Duodenal mucosa (tissue), 2 donors: ENCODE measurements at regions not wholly inside any gene's neighbourhood (a gene's known extent, or its start where the extent isn't known, plus 50 kb on each side); places are given as distances from the start of the nearest gene placed in this dataset.
"Not testable (repeated sequence)": the region's sequence is repeated elsewhere in the genome, so short reads cannot be mapped to it uniquely, and the experiment has no call there.

Source experiments
- H3K27ac ChIP-seq: one replicate; pipeline ENCODE4 v1.7.0; 2013; ENCODE audit warnings: low read depth, low read length
- H3K27me3 ChIP-seq, 2 donors: one replicate each; pipeline ENCODE4 v1.7.0; 2013; ENCODE audit warnings: low read length in 2 of 2, control low read depth in 1 of 2; ENCODE audit not compliant: insufficient read depth in 2 of 2, control insufficient read depth in 1 of 2
- H3K36me3 ChIP-seq, 2 donors: one replicate each; pipeline ENCODE4 v1.7.0; 2013; ENCODE audit warnings: low read length in 2 of 2, control low read depth in 1 of 2; ENCODE audit not compliant: insufficient read depth in 2 of 2, control insufficient read depth in 1 of 2
- H3K4me1 ChIP-seq, 2 donors: one replicate each; pipeline ENCODE4 v1.7.0; 2013; ENCODE audit warnings: low read length in 2 of 2, control low read depth in 1 of 2; ENCODE audit not compliant: insufficient read depth in 2 of 2, control insufficient read depth in 1 of 2
- H3K4me3 ChIP-seq, 2 donors: one replicate each; pipeline ENCODE4 v1.7.0; 2013; ENCODE audit warnings: low read length in 2 of 2, low read depth in 1 of 2
- H3K9ac ChIP-seq, 2 donors: one replicate each; pipeline ENCODE4 v1.7.0; 2013; ENCODE audit warnings: low read length in 2 of 2, low read depth in 1 of 2
- H3K9me3 ChIP-seq, 2 donors: one replicate each; pipeline ENCODE4 v1.7.0; 2013; ENCODE audit warnings: low read length in 2 of 2, control low read depth in 1 of 2; ENCODE audit not compliant: control insufficient read depth in 1 of 2

DNA sequence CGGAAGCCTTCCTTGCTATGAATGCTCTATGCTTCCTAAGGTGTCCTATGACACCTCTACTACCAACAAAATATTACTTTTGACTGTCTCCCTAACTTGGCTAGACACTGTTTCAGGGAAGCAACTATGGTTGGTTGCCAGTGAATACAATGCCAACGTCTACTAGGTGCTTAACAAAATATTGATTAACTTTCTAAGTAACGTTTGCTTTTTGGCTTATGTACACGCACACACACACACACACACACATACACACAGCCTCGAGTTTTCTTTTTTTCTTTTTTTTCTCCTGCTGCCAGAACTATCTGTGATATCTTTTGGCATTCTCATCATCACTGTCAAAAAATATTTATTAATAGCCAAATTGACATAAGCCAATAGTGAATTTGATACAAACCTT is 864.0 kb downstream of the PLA2G4A start:
- Histone ChIP-seq H3K27me3 (no peaks in the 10 kb centered on the region), H3K36me3 (no peaks in the 10 kb centered on the region), H3K9me3 (peaks cover 0 to 8% of the 10 kb centered on the region in 2 donors), H3K9ac (no peak overlapping the region), H3K27ac (no peak overlapping the region), H3K4me3 (no peak overlapping the region), H3K4me1 (no peaks in the 10 kb centered on the region)

DNA sequence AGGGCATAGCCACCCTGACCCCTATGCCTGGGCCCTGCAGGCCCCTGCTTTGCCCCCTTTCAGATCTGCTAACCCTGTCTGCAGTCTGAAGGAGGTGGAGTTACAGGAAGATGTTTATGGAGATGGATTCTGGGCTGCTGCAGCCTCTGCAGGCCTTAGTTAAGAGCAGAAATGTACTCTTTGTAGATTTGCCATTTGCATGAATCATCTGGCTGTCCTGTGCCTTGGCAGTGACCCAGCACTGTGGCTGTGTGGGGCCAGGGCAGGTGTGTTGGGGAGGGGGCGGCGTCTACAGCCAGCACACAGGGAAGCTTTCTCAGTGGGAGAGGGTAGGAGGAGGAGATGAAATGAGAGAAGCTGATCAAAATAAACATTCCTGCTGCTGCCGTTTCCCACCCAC is 867.3 kb downstream of the PLA2G4A start:
- no peaks in the 10 kb centered on the region for H3K4me1 ChIP-seq
- H3K27me3 ChIP-seq, result no peaks in the 10 kb centered on the region
- no peaks in the 10 kb centered on the region for H3K9me3 ChIP-seq
- no peak overlapping the region for H3K4me3 ChIP-seq
- no peak overlapping the region for H3K27ac ChIP-seq
- no peaks in the 10 kb centered on the region for H3K36me3 ChIP-seq
- no peak overlapping the region for H3K9ac ChIP-seq

DNA sequence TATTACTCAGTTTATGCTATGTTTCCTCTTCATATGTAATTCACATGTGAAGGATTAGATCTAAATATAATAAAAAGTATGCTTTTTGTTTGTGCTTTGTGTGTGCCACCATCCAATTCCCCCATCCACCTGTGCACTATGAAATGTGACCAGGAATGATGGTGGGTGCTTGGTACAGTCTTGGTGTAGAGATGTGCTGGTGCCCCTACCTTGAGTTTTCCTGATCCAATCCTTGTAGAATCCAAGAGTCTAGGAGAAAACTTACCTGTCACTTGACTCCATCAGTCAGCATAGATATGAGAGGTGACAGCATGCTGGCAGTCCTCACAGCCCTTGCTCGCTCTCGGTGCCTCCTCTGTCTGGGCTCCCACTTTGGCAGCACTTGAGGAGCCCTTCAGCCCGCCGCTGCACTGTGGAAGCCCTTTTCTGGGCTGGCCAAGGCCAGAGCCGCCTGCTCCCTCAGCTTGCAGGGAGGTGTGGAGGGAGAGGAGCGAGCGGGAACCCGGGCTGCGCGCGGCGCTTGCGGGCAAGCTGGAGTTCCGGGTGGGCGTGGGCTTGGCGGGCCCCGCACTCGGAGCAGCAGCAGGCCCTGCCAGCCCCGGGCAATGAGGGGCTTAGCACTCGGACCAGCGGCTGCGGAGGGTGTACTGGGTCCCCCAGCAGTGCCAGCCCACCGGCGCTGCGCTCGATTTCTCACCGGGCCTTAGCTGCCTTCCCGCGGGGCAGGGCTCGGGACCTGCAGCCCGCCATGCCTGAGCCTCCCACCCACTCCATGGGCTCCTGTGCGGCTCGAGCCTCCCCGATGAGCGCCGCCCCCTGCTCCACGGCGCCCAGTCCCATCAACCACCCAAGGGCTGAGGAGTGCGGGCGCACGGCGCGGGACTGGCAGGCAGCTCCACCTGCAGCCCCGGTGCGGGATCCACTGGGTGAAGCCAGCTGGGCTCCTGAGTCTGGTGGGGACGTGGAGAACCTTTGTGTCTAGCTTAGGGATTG is 874.7 kb downstream of the PLA2G4A start:
- H3K36me3 ChIP-seq, H3K4me1 ChIP-seq, H3K27me3 ChIP-seq, H3K9me3 ChIP-seq, H3K9ac ChIP-seq, H3K27ac ChIP-seq, H3K4me3 ChIP-seq: not testable (repeated sequence)

DNA sequence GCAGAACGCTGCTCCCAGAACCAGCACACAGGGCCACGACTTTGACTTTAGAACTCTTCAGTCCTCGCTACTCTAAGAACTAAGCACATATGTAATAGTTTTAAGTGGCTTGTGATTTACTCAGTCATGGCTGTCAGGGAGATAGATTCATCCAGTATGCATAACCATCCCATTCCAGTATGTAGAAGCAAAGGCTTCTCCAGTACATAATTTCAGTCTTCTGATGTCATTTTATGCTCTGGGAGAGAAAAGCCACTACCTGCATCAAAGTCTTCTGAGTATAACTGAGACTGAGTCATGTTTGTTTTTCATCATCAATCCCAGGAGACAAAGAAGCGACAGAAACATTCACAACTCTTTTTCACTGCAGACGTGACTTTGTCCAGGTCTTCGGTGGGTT is 885.7 kb downstream of the PLA2G4A start:
- no peaks in the 10 kb centered on the region for H3K9me3 ChIP-seq
- H3K9ac ChIP-seq, result no peak overlapping the region
- no peaks in the 10 kb centered on the region for H3K4me1 ChIP-seq
- no peaks in the 10 kb centered on the region for H3K36me3 ChIP-seq
- H3K27ac ChIP-seq, result no peak overlapping the region
- H3K27me3 ChIP-seq, result no peaks in the 10 kb centered on the region
- H3K4me3 ChIP-seq, result no peak overlapping the region

DNA sequence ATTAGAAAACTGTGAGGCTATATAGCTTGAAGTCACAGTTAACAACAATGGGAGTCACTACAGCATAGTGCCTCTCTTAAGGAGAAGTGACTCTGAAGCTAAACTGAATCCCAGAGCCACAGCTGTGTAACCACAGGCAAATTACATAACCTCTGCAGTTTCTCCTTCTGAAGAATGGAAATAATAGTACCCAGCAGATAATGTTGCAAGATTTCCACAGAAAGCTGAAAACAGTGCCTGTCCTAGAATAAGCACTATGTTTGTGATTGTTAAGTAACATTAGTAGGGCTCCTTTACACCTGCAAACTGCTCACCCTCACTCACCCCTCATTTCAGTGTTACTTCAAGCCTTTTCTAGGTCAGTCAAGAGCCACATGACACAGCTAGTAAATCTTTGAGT is 886.7 kb downstream of the PLA2G4A start:
- H3K9ac ChIP-seq, result no peak overlapping the region
- no peaks in the 10 kb centered on the region for H3K27me3 ChIP-seq
- no peaks in the 10 kb centered on the region for H3K36me3 ChIP-seq
- H3K4me3 ChIP-seq, result no peak overlapping the region
- no peaks in the 10 kb centered on the region for H3K9me3 ChIP-seq
- H3K27ac ChIP-seq, result no peak overlapping the region
- H3K4me1 ChIP-seq, result no peaks in the 10 kb centered on the region

DNA sequence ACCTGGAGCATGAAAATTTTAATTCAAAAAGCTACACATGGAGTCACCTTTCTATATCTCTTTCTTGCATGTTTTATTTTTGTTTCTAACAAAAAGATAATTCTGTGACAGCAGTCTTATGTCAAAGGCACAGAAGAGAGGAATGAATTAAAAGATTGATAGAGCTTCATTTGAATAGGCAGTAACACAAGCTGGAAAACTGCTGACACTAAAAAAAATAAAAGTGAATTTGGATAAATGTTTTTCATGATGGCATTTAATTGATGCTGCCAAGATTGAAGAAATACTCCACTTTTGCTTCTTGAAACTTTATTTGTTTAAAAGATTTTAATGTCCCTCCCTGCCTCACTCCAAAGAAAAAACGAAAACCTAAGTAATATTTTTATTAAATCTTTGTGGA is 887.4 kb downstream of the PLA2G4A start:
- Histone ChIP-seq H3K36me3 (no peaks in the 10 kb centered on the region), H3K4me3 (no peak overlapping the region)

DNA sequence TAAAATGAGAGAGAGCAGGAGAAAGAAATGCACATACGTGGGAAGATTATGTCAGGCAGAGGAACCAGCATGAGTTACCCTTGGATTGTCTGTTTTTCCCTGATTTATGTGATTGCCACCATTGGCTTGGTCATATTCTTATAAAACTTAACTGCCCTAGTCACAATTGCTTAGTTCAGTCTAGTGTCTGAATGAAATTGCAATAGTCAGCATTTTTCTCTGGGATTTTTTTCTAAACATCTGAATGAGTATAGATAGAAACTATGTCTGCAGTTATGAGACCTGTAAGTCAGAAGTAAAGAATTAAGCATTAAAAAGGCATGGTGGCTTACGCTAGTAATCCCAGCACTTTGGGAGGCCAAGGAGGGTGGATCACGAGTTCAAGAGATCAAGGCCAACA is 889.8 kb downstream of the PLA2G4A start:
- Histone ChIP-seq H3K27ac (no peak overlapping the region), H3K4me1 (no peaks in the 10 kb centered on the region), H3K27me3 (no peaks in the 10 kb centered on the region), H3K9me3 (no peaks in the 10 kb centered on the region), H3K36me3 (no peaks in the 10 kb centered on the region), H3K4me3 (no peak overlapping the region), H3K9ac (no peak overlapping the region)

More for the DNA sequence above, 887.4 kb downstream of the PLA2G4A start:
- no peaks in the 10 kb centered on the region for H3K9me3 ChIP-seq
- no peak overlapping the region for H3K27ac ChIP-seq
- H3K9ac ChIP-seq, result no peak overlapping the region
- H3K27me3 ChIP-seq, result no peaks in the 10 kb centered on the region
- no peaks in the 10 kb centered on the region for H3K4me1 ChIP-seq

DNA sequence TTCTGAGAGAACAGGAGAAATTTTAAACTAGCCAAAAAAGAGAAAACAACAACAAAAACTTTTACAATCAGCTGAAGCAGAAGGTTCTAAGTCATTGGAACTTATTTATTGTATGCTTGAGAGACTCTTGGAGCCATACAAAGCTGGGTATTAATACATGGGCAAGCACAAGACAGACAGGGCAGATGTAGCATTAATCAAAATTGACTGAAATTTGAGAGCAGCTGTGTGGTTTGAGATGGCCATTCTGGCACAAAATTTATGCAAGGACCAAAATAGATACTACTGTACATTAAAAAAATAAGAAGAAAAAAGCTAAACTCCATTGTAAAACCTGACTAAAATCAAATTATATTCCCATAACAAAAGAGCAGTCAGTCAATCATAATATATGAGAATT is 892.5 kb downstream of the PLA2G4A start:
- no peak overlapping the region for H3K9ac ChIP-seq
- H3K27me3 ChIP-seq, result no peaks in the 10 kb centered on the region
- no peaks in the 10 kb centered on the region for H3K36me3 ChIP-seq
- no peaks in the 10 kb centered on the region for H3K9me3 ChIP-seq
- no peaks in the 10 kb centered on the region for H3K4me1 ChIP-seq
- H3K27ac ChIP-seq, result no peak overlapping the region
- H3K4me3 ChIP-seq, result no peak overlapping the region

DNA sequence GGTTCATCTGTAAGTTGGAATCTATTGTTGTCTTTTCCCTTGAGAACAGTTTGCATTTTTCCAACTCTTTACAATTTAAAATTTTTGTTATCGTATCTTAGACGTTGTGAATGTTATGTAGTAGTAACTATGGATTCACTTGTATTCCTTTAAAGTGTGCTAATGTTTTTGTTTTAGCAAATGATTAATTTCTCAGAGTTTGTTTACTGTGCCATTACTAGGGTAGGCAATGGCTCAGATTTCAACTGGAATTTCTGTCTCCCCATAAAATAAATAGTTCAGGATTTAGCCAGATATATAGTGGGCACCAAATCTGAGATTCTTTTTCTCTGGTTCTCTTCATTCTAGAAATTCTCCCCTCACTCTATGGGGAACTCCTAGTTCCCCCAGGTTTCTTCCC is 896.5 kb downstream of the PLA2G4A start:
- Histone ChIP-seq H3K4me1 (no peaks in the 10 kb centered on the region), H3K4me3 (no peak overlapping the region), H3K9ac (no peak overlapping the region), H3K36me3 (no peaks in the 10 kb centered on the region), H3K9me3 (no peaks in the 10 kb centered on the region), H3K27ac (no peak overlapping the region), H3K27me3 (no peaks in the 10 kb centered on the region)

DNA sequence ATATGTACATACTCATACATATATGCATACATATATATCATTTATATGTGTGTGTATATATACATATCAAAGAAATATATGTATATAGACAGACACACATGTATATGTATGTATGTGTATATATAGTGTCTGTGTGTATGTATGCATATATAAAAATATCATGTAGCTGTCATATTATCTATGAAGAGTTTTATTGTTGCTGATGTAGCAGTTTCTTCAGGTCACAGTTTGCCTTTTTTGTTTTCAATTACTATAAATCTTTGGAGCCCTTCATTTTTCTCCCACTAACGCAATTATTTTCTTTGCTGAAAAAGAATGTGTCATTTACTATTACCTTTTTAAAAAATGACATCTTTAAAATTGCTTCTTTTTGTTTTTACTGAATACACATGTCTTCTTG is 904.5 kb downstream of the PLA2G4A start:
- H3K36me3 ChIP-seq, result no peaks in the 10 kb centered on the region
- no peaks in the 10 kb centered on the region for H3K27me3 ChIP-seq
- H3K9ac ChIP-seq, result no peak overlapping the region
- no peak overlapping the region for H3K4me3 ChIP-seq
- H3K4me1 ChIP-seq, result no peaks in the 10 kb centered on the region
- H3K9me3 ChIP-seq, result no peaks in the 10 kb centered on the region
- H3K27ac ChIP-seq, result no peak overlapping the region
